Upper lobe of left lung (tissue), 6 donors: ENCODE measurements at regions not wholly inside any gene's neighbourhood (a gene's known extent, or its start where the extent isn't known, plus 50 kb on each side); places are given as distances from the start of the nearest gene placed in this dataset.
"Not testable (repeated sequence)": the region's sequence is repeated elsewhere in the genome, so short reads cannot be mapped to it uniquely, and the experiment has no call there.

Source experiments
- ATAC-seq, 2 donors: fragments of 200-7000 bp; cut with Tn5 transposase; one replicate each; pipeline ENCODE4 v1.9.1; 2022; ENCODE audit warnings: mild to moderate bottlenecking in 2 of 2, moderate library complexity in 2 of 2; ENCODE audit not compliant: low FRiP score in 2 of 2
- DNase-seq, 2 donors: peaks; one replicate each; pipeline ENCODE4 v3.0.0-alpha.2; 2019 to 2020
- H3K27ac ChIP-seq, 4 donors: fragments of 200-600 bp; sonication (generic); one replicate each; pipeline ENCODE4 v1.5.1; 2016 to 2019
- H3K27me3 ChIP-seq, 4 donors: fragments of 200-600 bp; sonication (generic); one replicate each; pipeline ENCODE4 v1.5.1; 2017 to 2019
- H3K36me3 ChIP-seq, 4 donors: fragments of 200-600 bp; sonication (generic); one replicate each; pipeline ENCODE4 v1.5.1; 2016 to 2019
- H3K4me1 ChIP-seq, 4 donors: fragments of 200-600 bp; sonication (generic); one replicate each; pipeline ENCODE4 v1.5.1; 2018 to 2019
- H3K4me3 ChIP-seq, 4 donors: fragments of 200-600 bp; sonication (generic); one replicate each; pipeline ENCODE4 v1.5.1; 2017 to 2019; ENCODE audit warnings: mild to moderate bottlenecking in 2 of 4, moderate library complexity in 1 of 4
- H3K9me3 ChIP-seq, 4 donors: fragments of 200-600 bp; sonication (generic); one replicate each; pipeline ENCODE4 v1.5.1; 2018 to 2019
- EP300 ChIP-seq, 4 donors: sonication (generic); formaldehyde crosslinking; IDR thresholded peaks; one replicate each; pipeline ENCODE4 v1.5.1; 2017; ENCODE audit warnings: antibody characterized with exemption in 4 of 4, control low read depth in 2 of 4
- POLR2A ChIP-seq, 4 donors: fragments of 450-650 bp; IDR thresholded peaks; one replicate each; pipeline ENCODE4 v1.5.1; 2016 to 2017; ENCODE audit warnings: antibody characterized with exemption in 4 of 4, mild to moderate bottlenecking in 2 of 4
- POLR2AphosphoS5 ChIP-seq, 2 donors: sonication (generic); formaldehyde crosslinking; IDR thresholded peaks; one replicate each; pipeline ENCODE4 v1.5.1; 2017; ENCODE audit warnings: antibody characterized with exemption in 2 of 2
- WGBS, 2 donors: methylation state at CpG; one replicate each; pipeline ENCODE4 v1.1.5; 2017 to 2018; 5-methylcytosine and 5-hydroxymethylcytosine counted together
- TF ChIP-seq, protein P1 (sequence below), 6 experiments: fragments of 450-650 bp in 4 of 6; fragments of 200-600 bp in 2 of 6; sonication (generic) in 2 of 6; IDR thresholded peaks; one replicate each; pipeline ENCODE4 v1.5.1; 2016 to 2019; ENCODE audit warnings: antibody characterized with exemption in 6 of 6
- donor health status: DM: no; HTN: no; CAD: no; lungs with moderate emphysema.
- donor health status: DM: no; HTN: yes; CAD: no; lungs with severe emphysema.

DNA sequence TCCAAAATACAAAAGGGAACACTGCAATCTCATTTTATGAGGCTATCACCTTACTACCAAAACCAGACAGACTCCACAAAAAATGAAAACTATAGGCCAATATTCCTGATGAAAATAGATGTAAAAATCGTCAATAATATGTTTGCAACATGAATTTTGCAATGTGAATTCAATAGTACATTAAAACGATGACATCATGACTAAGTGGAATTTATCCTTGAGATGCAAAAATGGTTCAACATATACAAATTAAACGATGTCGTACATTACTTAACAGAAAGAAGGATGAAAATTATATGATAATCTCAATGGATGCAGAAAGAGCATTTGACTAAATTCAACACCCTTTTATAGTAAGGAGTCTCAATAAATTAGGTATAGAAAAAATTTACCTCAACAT is 123.0 kb downstream of the AREG start:
- Histone ChIP-seq H3K9me3 (peaks cover 0 to 3% (median 0%) of the 10 kb centered on the region in 4 donors), H3K4me3 (no peak overlapping the region), H3K36me3 (no peaks in the 10 kb centered on the region), H3K27ac (no peak overlapping the region), H3K27me3 (no peaks in the 10 kb centered on the region), H3K4me1 (no peaks in the 10 kb centered on the region)
- DNase-seq: no peak
- ATAC-seq: no peak
- 92% methylated on average over 4 of the region's 4 CpGs for WGBS, 2 donors
- TF ChIP-seq EP300 (IDR thresholded peaks at IDR 0.05) (no peak), POLR2AphosphoS5 (IDR thresholded peaks at IDR 0.05) (no peak), POLR2A (IDR thresholded peaks at IDR 0.05) (no peak)
- TF ChIP-seq, protein P1, sequence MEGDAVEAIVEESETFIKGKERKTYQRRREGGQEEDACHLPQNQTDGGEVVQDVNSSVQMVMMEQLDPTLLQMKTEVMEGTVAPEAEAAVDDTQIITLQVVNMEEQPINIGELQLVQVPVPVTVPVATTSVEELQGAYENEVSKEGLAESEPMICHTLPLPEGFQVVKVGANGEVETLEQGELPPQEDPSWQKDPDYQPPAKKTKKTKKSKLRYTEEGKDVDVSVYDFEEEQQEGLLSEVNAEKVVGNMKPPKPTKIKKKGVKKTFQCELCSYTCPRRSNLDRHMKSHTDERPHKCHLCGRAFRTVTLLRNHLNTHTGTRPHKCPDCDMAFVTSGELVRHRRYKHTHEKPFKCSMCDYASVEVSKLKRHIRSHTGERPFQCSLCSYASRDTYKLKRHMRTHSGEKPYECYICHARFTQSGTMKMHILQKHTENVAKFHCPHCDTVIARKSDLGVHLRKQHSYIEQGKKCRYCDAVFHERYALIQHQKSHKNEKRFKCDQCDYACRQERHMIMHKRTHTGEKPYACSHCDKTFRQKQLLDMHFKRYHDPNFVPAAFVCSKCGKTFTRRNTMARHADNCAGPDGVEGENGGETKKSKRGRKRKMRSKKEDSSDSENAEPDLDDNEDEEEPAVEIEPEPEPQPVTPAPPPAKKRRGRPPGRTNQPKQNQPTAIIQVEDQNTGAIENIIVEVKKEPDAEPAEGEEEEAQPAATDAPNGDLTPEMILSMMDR (IDR thresholded peaks at IDR 0.05): no peak

DNA sequence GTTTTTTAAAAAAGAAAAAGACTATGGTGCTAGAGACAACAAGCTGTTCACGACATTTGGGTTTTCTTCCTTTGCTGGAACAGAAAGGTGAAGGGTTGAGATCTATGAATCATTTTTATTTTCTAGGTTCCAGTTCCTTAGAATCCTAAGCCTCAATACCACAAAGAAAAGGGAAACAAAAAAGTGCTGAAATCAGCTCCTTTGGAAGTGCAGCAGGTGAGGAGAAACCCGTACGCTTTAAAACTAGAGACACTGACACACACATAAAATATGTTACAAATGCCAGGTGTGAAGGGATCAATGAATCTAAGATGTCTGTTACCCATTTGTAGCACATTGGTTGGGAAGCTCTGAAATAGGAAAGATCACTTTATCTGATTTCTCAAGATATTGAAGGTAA is 125.2 kb downstream of the AREG start:
- Histone ChIP-seq H3K27me3 (no peaks in the 10 kb centered on the region), H3K4me3 (no peak overlapping the region), H3K4me1 (no peaks in the 10 kb centered on the region), H3K9me3 (peaks cover 0 to 3% (median 0%) of the 10 kb centered on the region in 4 donors), H3K27ac (no peak overlapping the region), H3K36me3 (no peaks in the 10 kb centered on the region)
- ATAC-seq: no peak
- WGBS, 2 donors: 82 to 92% methylated on average over 3 of the region's 3 CpGs
- no peak for DNase-seq
- TF ChIP-seq POLR2A (IDR thresholded peaks at IDR 0.05) (no peak), POLR2AphosphoS5 (IDR thresholded peaks at IDR 0.05) (no peak), EP300 (IDR thresholded peaks at IDR 0.05) (no peak)
- TF ChIP-seq, protein P1 (IDR thresholded peaks at IDR 0.05): no peak

DNA sequence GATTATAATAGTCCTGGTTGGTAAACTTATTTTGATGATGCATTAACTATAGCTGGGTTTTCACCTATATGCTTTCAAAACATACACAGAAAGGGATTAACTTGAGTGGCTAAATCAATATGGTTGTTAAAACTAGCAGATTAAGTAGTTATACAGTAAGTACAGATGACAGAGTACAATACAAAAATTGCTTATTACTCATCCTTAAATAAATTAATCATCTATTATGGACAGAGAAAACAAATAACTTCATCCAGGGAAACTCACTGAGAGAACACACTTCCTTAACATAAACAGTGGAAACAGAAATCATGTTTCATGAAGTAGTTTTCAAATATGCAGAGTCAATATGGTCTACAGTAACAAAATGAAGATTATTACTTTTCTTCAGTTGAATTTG is 133.4 kb downstream of the AREG start:
- no peaks in the 10 kb centered on the region for H3K36me3 ChIP-seq
- H3K9me3 ChIP-seq: no peaks in the 10 kb centered on the region
- H3K4me1 ChIP-seq: no peaks in the 10 kb centered on the region
- TF ChIP-seq POLR2AphosphoS5 (IDR thresholded peaks at IDR 0.05) (no peak), POLR2A (IDR thresholded peaks at IDR 0.05) (no peak), EP300 (IDR thresholded peaks at IDR 0.05) (no peak)
- TF ChIP-seq, protein P1 (IDR thresholded peaks at IDR 0.05): no peak
- no peaks in the 10 kb centered on the region for H3K27me3 ChIP-seq
- DNase-seq (no peak), ATAC-seq (no peak)
- no peak overlapping the region for H3K4me3 ChIP-seq
- no peak overlapping the region for H3K27ac ChIP-seq

DNA sequence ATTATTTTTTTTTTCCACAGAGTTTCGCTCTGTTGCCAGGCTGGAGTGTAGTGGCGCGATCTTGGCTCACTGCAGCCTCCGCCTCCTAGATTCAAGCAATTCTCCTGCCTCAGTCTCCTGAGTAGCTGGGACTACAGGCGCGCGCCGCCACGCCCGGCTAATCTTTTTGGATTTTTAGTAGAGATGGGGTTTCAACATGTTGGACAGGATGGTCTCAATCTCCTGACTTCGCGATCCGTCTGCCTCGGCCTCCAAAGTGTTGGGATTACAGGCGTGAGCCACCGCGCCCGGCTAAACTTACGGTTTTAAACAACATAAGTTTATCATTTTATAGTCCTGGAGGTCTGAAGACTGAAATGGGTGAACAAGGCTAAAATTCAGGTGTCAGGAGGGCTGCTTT is 133.9 kb downstream of the AREG start:
- DNase-seq: peak in 1 of 2 donors; percentile 68
- not testable (repeated sequence) for H3K27me3 ChIP-seq, H3K9me3 ChIP-seq, H3K27ac ChIP-seq, ATAC-seq, H3K36me3 ChIP-seq, H3K4me1 ChIP-seq, H3K4me3 ChIP-seq
- WGBS, 2 donors: 92 to 94% methylated on average over 19 of the region's 19 CpGs

DNA sequence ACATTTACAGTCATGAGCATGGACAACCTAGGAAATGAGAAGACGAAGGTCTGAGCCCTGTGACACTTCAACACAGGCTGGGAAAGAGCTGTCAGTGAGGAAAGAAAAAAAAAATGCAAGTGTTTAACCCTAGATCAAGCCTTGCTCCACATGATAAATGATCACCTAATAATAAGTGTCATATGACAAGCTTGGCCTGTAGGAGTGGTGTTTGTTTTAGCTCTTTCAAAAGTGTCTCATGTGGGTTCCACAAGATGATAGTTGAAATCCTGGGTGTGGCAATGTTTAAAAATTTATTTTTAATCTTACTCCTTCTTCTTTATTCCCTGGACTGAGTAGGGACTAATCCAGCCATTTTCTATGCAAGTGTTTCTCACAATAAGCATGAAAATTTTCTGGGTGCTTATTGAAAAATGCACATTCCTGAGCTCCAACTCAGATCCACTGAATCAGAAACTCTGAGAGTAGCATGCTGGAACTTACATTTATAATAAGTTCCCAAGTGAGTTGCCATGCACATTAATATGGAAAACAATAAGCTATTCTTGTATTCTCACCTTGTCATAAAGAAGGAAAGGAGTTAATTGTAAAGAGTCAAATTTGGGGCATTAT is 138.3 kb downstream of the AREG start:
- H3K9me3 ChIP-seq: no peaks in the 10 kb centered on the region
- 0 to 46% methylated on average over 1 of the region's 1 CpG for WGBS, 2 donors
- TF ChIP-seq POLR2A (IDR thresholded peaks at IDR 0.05) (no peak), POLR2AphosphoS5 (IDR thresholded peaks at IDR 0.05) (no peak), EP300 (IDR thresholded peaks at IDR 0.05) (no peak)
- TF ChIP-seq, protein P1 (IDR thresholded peaks at IDR 0.05): no peak
- H3K27me3 ChIP-seq: no peaks in the 10 kb centered on the region
- no peak for DNase-seq
- no peak overlapping the region for H3K27ac ChIP-seq
- H3K4me3 ChIP-seq: no peak overlapping the region
- no peaks in the 10 kb centered on the region for H3K36me3 ChIP-seq
- no peaks in the 10 kb centered on the region for H3K4me1 ChIP-seq
- ATAC-seq: no peak
